ENCODE measurements at regions not wholly inside any gene's neighbourhood (a gene's known extent, or its start where the extent isn't known, plus 50 kb on each side); places are given as distances from the start of the nearest gene placed in this dataset.
"Not testable (repeated sequence)": the region's sequence is repeated elsewhere in the genome, so short reads cannot be mapped to it uniquely, and the experiment has no call there.

DNA sequence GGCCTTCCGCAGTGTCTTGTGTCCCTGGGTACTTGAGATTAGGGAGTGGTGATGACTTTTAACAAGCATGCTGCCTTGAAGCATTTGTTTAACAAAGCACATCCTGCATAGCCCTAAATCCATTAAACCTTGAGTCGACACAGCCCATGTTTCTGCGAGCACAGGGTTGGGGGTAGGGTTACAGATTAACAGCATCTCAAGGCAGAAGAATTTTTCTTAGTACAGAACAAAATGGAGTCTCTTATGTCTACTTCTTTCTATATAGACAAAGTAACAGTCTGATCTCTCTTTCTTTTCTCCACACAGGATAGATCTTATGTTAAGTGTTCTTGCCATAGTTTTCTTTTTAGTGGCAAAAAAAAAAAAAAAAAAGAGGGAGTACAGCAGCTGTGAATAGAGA is 70.2 kb upstream of the SNX9 start:
- H3K27me3 Mint-ChIP-seq, H3K4me3 Mint-ChIP-seq, DNase-seq, ATAC-seq, H3K27ac Mint-ChIP-seq: not testable (repeated sequence)
- Mint-ChIP-seq H3K9me3 (peaks cover 24 to 34% of the 10 kb centered on the region in 2 donors), H3K4me1 (peaks cover 94% of the 10 kb centered on the region)

DNA sequence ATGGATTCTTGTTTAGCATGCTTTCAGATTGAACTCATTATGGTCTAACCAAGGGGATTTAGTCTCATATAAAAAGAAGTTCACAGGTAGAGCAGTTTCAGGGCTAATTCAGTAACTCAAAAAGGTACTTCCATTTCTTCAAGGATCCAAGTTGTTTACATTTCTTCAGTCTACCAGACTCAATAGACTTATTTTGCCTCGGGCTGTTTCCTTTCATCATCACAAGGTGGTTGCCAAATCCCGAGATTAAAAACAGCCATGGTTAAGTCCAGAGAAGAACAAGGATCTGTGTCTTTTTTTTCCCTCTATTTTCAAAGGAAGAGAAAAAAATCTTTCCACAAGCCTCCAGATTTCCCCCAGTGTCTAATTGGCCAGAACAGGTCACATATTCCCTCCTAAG is 69.8 kb upstream of the SNX9 start:
- H3K27ac Mint-ChIP-seq: no peak overlapping the region
- H3K4me1 Mint-ChIP-seq: peaks cover 98% of the 10 kb centered on the region
- no peak overlapping the region for H3K4me3 Mint-ChIP-seq
- H3K27me3 Mint-ChIP-seq: no peaks in the 10 kb centered on the region
- ATAC-seq (no peak), DNase-seq (no peak)
- peaks cover 24 to 34% of the 10 kb centered on the region in 2 donors for H3K9me3 Mint-ChIP-seq

DNA sequence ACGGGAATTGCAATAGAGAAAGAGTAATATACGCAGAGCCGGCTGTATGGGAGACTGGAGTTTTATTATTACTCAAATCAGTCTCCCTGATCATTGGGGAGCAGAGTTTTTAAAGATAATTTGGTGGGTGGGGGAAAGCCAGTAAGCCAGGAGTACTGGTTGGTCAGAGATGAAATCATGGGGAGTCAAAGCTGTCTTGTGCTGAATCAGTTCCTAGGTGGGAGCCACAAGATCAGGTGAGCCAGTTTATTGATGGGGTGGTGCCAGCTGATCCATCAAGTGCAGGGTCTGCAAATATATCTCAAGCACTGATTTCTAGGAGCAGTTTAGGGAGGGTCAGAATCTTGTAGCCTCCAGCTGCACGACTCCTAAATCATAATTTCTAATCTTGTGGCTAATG is 69.2 kb upstream of the SNX9 start:
- not testable (repeated sequence) for ATAC-seq, DNase-seq, H3K27me3 Mint-ChIP-seq
- peak overlapping the region in 1 of 2 donors; percentile 10 for H3K4me3 Mint-ChIP-seq
- H3K9me3 Mint-ChIP-seq: peaks cover 24 to 34% of the 10 kb centered on the region in 2 donors
- peaks cover 100% of the 10 kb centered on the region for H3K4me1 Mint-ChIP-seq
- peak overlapping the region in 1 of 2 donors; percentile 20 for H3K27ac Mint-ChIP-seq

DNA sequence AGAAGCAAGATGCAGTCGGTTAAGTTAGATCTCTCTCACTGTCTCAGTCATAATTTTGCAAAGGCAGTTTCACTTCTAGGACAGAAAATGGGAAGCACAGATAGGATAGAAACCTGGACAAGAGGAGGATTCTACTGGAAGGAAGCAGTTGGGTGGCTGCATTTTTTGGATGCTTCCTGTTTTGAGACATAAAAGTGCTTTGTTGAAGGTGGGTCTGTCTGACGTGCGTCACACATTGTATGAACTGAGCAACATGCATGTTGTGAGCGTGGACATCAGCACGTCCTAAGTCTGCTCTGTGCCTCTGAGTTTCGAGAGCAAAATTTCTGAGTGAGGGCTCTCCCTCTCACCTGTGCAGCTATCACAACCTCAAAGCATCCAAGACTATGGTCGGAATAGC is 68.7 kb upstream of the SNX9 start:
- DNase-seq: no peak
- H3K27me3 Mint-ChIP-seq: no peaks in the 10 kb centered on the region
- peaks cover 100% of the 10 kb centered on the region for H3K4me1 Mint-ChIP-seq
- ATAC-seq: no peak
- H3K9me3 Mint-ChIP-seq: peaks cover 24 to 34% of the 10 kb centered on the region in 2 donors
- peak overlapping the region in 1 of 2 donors; percentile 98 for H3K27ac Mint-ChIP-seq
- peak overlapping the region in 1 of 2 donors; percentile 36 for H3K4me3 Mint-ChIP-seq

DNA sequence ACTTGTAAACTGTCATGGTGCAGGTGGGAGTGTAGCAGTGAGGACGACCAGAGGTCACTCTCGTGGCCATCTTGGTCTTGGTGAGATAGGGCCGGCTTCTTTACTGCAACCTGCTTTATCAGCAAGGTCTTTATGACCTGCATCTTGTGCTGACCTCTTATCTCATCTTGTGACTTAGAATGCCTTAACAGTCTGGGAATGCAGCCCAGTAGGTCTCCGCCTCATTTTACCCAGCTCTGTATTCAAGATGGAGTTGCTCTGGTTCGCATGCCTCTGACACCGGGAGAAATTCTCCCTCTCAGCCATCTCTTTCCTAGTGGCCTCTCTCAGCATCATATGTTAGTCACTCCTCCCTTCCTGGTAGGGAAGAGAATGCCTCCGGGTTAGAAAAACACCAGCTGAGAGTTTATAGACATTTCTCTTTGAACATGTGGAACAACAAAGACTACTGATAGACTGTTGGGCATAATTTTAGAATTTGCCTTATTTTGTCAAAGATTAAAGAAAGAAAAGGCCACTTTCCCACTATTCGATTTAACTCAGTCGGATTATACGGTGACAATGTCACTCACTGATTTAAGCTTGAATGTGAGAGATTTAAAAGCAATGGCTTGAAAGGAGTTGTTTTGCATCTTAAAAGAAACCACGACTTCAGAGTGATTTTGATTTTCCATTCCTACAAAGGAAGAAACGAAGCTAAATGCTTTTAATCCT is 67.9 kb upstream of the SNX9 start:
- DNase-seq (no peak), ATAC-seq (peak; percentile 31)
- peak overlapping the region; percentile 61 to 70 for H3K4me3 Mint-ChIP-seq
- H3K9me3 Mint-ChIP-seq: peaks cover 22 to 32% of the 10 kb centered on the region in 2 donors
- no peaks in the 10 kb centered on the region for H3K27me3 Mint-ChIP-seq
- peaks cover 95% of the 10 kb centered on the region for H3K4me1 Mint-ChIP-seq
- H3K27ac Mint-ChIP-seq: peak overlapping the region; percentile 92 to 98

DNA sequence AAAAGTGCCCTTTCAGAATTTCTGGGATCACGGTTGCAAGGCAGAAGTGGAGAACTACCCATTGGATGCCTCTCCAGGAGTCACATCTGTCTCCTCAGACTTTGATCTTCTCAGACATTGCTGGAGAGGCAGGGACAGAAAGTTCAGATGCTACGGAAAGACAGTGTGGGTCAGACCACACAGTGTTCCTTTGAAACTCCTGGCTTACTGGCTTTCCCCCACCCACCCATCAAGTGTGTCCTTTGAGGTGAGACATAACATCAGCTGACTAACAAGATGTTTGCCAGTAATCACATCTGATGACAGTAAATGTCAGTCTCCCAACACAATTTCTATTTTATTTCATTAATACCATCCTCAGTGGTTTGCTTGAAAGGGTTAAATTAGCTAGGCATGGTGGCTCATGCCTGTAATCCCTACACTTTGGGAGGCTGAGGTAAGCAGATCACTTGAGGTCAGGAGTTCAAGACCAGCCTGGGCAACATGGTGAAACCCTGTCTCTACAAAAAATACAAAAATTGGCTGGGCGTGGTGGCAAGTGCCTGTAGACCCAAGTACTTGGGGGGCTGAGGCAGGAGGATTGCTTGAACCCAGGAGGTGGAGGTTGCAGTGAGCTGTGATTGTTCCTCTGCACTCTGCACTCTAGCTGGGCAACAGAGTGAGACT is 67.2 kb upstream of the SNX9 start:
- peak; percentile 90 for ATAC-seq
- Mint-ChIP-seq H3K9me3 (peaks cover 15 to 25% of the 10 kb centered on the region in 2 donors), H3K4me3 (peak overlapping the region; percentile 61 to 70), H3K4me1 (peaks cover 95% of the 10 kb centered on the region), H3K27me3 (no peaks in the 10 kb centered on the region), H3K27ac (peak overlapping the region; percentile 92 to 98)
- peak; percentile 69 to 83 for DNase-seq

DNA sequence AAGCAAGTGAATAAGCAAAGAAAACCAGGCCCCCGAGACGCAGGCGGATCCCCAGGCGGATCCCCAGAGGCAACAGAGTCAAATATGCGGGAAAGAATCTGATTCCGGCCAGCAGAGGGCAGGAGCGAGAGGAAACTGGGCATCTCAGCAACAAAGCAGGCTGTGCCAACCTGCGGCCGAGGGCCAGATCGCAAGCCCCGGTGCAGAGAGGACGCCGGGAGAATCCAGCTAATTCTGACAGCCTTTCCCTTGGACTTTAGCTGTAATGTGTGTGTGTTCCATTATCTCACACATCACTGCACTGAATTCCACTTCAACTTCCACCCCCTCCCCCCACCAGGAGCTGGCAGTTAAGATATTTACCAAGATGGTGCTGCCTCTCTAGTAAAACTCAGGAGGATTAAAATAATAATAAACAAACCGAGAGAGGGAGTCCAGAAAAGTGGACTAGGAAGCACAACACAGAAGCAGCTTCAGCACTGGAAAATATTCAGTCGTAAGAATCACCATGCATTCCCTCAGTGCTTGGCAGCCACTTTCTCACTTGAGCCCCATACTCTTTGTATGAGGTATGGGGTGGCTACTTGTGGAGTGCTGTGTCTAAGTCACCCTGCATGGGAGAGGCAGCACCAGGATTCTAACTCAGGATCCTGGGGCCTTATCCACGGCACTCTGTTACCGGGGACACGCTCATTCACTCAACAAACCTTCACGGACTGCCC is 66.2 kb upstream of the SNX9 start:
- peak overlapping the region; percentile 61 to 70 for H3K4me3 Mint-ChIP-seq
- peaks cover 7 to 15% of the 10 kb centered on the region in 2 donors for H3K9me3 Mint-ChIP-seq
- no peaks in the 10 kb centered on the region for H3K27me3 Mint-ChIP-seq
- ATAC-seq (no peak), DNase-seq (peak; percentile 77 to 81)
- peak overlapping the region; percentile 11 to 98 for H3K27ac Mint-ChIP-seq
- H3K4me1 Mint-ChIP-seq: peaks cover 95% of the 10 kb centered on the region

DNA sequence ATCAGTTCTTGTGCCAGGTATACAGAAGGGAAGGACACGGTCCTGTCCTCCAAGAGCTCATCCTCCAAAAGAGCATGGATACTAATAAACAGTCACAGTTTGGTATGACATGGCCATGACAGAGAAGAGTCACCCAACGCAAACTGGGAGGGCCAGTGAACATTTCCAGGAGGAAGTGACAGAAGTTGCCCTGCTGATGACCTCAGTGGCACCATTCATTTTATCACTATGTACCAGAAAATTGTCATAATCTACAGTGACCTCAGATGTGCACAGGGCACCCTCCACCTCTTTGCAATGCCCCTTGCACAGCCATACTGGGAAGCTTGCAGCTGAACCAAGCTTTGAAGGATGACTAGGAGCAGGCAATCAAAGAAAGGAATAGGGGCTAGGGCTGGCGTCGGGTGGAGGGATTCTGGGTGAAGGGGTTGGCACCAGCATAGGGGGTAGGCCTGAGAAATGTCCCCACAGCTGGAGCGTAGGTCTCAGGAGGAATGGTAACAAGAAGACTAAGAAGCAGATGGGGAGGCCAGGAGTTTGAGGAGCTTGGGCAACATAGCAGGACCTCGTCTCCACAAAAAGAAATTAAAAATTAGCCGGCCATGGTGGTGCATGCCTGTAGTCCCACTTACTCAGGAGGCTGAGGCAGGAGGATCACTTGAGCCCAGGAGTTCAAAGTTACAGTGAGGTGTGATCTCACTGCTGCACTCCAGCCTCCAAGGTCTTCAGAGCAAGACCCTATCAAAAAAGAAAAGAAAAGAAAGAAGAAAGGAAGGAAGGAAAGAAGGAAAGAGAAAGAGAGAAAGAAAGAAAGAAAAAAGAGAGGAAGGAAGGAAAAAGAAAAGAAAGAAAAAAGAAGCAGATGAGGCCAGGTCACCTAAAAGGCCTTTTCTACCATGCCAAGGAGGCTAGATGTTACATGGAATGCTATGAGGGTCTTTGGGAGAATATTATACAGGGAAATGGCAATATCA is 65.3 kb upstream of the SNX9 start:
- H3K4me1 Mint-ChIP-seq: peaks cover 95% of the 10 kb centered on the region
- DNase-seq: no peak
- peak overlapping the region in 1 of 2 donors; percentile 8 for H3K27ac Mint-ChIP-seq
- ATAC-seq: no peak
- H3K4me3 Mint-ChIP-seq: peak overlapping the region in 1 of 2 donors; percentile 12
- peaks cover under 1 to 9% of the 10 kb centered on the region in 2 donors for H3K9me3 Mint-ChIP-seq
- no peaks in the 10 kb centered on the region for H3K27me3 Mint-ChIP-seq

DNA sequence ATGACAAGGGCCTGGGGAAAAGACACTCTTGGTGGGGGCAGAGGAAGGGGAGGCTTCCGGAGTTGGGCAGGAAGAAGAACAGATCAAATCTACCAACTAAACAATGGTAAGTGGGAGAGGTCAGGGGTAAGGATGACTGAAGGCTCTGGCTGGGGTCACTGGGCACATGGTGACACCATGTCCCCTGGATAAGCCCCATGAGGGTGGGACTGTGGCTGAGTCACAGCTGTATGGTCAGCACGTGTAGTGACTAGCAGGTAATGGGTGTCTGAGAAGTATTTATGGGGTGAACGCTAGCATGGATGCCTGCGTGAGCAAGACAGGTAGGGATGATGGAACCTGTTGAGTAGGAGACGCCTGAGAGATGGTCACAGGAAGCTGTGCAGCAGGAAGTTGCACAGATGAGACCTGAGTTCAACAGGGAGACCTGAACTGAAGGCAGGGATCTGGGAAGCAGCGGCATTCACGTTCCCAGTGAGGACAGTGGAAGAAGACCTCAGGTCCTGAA is 64.5 kb upstream of the SNX9 start:
- H3K4me1 Mint-ChIP-seq: peaks cover 95% of the 10 kb centered on the region
- DNase-seq (no peak), ATAC-seq (no peak)
- peaks cover 0 to 4% of the 10 kb centered on the region in 2 donors for H3K9me3 Mint-ChIP-seq
- no peak overlapping the region for H3K4me3 Mint-ChIP-seq
- peak overlapping the region; percentile 42 to 84 for H3K27ac Mint-ChIP-seq
- H3K27me3 Mint-ChIP-seq: no peaks in the 10 kb centered on the region

DNA sequence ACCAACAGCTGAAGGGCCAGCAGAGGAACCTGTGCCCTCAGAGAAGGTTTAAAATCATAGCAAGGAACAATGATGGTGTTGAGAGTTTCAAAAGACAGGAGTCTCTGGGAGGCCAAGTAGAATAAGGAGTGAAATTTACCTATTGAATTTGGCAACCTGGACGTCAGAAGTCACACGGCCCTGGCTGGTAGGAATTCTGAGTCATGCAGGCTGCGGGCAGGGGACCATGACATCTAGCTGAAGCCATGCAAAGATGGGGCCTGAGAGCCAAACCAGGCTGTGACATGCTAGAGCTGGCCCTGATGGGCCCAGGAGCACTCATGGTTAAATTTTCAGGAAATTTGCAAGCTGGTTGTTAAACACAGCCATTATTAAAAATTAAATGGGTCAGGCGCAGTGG is 64.0 kb upstream of the SNX9 start:
- Mint-ChIP-seq H3K27me3 (no peaks in the 10 kb centered on the region), H3K4me1 (peaks cover 95% of the 10 kb centered on the region), H3K27ac (no peak overlapping the region), H3K9me3 (no peaks in the 10 kb centered on the region), H3K4me3 (no peak overlapping the region)
- DNase-seq (no peak), ATAC-seq (no peak)

DNA sequence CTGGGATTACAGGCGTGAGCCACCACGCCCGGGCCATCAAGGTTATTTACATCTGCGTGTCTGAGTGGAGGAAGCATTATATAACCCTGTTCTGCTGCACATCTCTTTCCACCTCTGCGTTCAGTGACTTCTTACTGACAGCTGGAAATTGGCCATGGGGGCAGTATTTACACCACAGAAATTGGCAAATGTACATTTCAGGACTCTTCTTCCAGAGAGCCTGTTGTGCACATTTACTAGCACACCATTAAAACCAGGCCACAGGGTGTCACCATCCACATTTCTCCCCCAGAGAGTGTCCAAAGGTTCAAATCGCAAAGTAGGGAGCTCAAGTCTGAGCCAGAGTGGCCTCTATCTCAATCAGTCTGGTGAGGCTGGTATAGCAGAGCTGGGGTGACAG is 62.9 kb upstream of the SNX9 start:
- H3K4me3 Mint-ChIP-seq: peak overlapping the region; percentile 83 to 86
- peak overlapping the region; percentile 91 to 98 for H3K27ac Mint-ChIP-seq
- ATAC-seq: no peak
- H3K4me1 Mint-ChIP-seq: peaks cover 95% of the 10 kb centered on the region
- no peaks in the 10 kb centered on the region for H3K9me3 Mint-ChIP-seq
- no peak for DNase-seq
- no peaks in the 10 kb centered on the region for H3K27me3 Mint-ChIP-seq

DNA sequence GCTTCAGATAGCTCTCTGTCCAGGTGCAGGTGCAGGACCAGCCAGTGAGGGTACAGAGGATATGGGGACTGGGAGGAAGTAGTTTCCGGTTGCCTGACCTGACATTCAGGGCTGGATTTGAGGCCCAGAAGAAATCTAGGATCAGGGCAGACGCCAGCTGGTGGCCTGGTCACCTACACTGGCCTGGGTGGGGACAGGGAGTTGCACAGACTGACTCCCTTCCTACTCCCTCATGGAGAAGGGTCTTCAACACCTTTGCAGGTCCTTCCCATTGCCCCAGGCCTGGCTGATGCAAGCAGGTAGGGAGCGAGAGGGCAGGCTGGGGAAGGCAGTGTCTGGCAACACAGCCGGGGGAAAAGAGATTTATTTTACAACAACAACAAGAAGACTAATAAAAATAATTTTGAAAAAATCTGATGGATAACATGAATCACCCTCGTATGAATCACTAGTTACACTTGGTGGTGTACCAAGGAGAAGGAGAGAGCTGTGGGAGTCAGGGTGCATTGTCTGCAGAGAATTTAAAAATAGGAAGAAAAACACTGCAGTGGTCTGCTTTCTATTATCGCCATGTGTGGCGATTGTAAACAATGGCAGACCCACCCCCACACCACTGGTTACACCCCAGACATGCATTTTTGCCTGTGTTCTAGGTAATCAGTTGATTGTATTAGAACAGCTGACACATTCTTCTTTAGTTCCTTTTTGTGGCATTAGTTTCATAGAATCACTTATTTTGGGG is 62.3 kb upstream of the SNX9 start:
- Mint-ChIP-seq H3K4me1 (peaks cover 95% of the 10 kb centered on the region), H3K27ac (peak overlapping the region; percentile 91 to 98), H3K27me3 (no peaks in the 10 kb centered on the region), H3K4me3 (peak overlapping the region; percentile 83 to 86), H3K9me3 (no peaks in the 10 kb centered on the region)
- peak; percentile 60 to 68 for DNase-seq
- ATAC-seq: peak; percentile 50

DNA sequence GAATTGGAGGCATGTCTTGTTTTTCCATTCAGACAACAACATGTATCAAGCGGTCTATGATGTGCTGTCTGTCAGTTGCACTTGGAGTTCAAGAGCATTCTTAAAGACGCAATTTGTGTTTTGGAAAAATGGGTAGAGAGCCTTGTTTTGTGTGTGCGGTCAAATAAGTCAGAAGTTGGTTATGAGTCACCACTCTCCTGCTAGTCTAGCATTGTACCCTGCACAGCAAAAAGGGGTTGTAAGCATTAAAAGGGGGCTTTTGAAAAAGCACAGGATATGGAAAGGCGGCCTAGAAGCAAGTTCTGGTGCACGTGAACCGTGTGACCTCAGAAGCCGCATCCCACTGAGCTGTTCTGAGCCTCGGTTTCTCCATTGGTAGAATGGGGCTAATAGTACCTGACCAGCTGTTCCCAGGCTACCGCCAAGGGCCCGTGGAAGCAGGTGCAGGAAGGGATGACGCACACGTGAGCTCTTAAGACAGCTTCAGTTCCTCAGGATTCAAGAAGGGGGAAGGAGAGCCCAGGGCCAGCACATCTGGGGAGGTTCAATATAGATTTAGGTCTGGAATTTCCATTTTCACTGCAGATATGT is 61.6 kb upstream of the SNX9 start:
- Mint-ChIP-seq H3K27ac (peak overlapping the region; percentile 91 to 98), H3K4me3 (peak overlapping the region; percentile 83 to 86), H3K9me3 (no peaks in the 10 kb centered on the region), H3K4me1 (peaks cover 95% of the 10 kb centered on the region), H3K27me3 (no peaks in the 10 kb centered on the region)
- ATAC-seq (peak; percentile 76), DNase-seq (peak; percentile 69 to 77)

DNA sequence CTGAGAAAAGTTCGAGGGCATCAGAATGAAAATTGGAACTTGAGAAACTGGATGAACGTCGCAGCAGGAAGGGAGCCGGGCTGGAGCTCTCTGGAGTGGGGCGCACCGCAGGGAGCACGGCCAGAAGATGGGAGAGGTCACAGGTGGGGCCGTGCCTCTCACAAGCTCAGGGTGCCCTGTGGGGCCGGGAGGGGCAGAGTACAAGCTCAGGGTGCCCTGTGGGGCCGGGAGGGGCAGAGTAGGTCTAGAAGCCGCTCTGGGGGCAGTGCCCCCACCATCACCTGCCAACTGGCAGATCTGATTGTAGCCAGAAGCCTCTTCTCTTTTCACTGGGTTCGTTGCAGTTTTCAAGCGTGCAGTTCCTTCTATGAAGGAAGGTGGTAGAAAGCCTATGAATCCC is 61.1 kb upstream of the SNX9 start:
- DNase-seq: peak in 1 of 2 donors; percentile 40
- Mint-ChIP-seq H3K27me3 (no peaks in the 10 kb centered on the region), H3K4me3 (peak overlapping the region; percentile 83 to 86)

More for the DNA sequence above, 61.1 kb upstream of the SNX9 start:
- no peak for ATAC-seq
- no peaks in the 10 kb centered on the region for H3K9me3 Mint-ChIP-seq
- peak overlapping the region; percentile 91 to 98 for H3K27ac Mint-ChIP-seq
- H3K4me1 Mint-ChIP-seq: peaks cover 95% of the 10 kb centered on the region

Measured in stimulated activated naive CD8-positive, alpha-beta T cell treated with anti-CD3 and anti-CD28 coated beads, Interleukin-15, amount 100 ng/mL, for 72 hours (primary cell).